Progenitor cell of endocrine pancreas (in vitro differentiated cells): ENCODE measurements at regions not wholly inside any gene's neighbourhood (a gene's known extent, or its start where the extent isn't known, plus 50 kb on each side); places are given as distances from the start of the nearest gene placed in this dataset.

Experiments
- DNase-seq: peaks from one replicate; pipeline ENCODE4 v3.0.0; 2021; ENCODE audit warnings: low spot score; ENCODE audit not compliant: unreplicated experiment
- H3K27ac Mint-ChIP-seq: 2 replicates; pipeline ENCODE4 v1.8.0; 2021; ENCODE audit warnings: mild to moderate bottlenecking, moderate library complexity, mixed read lengths
- H3K27me3 Mint-ChIP-seq: 2 replicates; pipeline ENCODE4 v1.8.0; 2021; ENCODE audit warnings: mixed read lengths
- H3K36me3 Mint-ChIP-seq: 2 replicates; pipeline ENCODE4 v1.8.0; 2022; ENCODE audit warnings: mixed read lengths; ENCODE audit not compliant: insufficient read depth
- H3K4me1 Mint-ChIP-seq: 2 replicates; pipeline ENCODE4 v1.8.0; 2021; ENCODE audit warnings: low read depth, mixed read lengths
- H3K4me3 Mint-ChIP-seq: 2 replicates; pipeline ENCODE4 v1.8.0; 2021; ENCODE audit warnings: low read depth, mild to moderate bottlenecking, moderate library complexity, mixed read lengths
- H3K9me3 Mint-ChIP-seq: 2 replicates; pipeline ENCODE4 v1.8.0; 2021; ENCODE audit warnings: low read depth, mixed read lengths
- CTCF ChIP-seq: fragments of 200-600 bp; sonication (generic); IDR thresholded peaks from one replicate; pipeline ENCODE4 v1.5.0; 2021; ENCODE audit warnings: antibody characterized with exemption, mild to moderate bottlenecking; ENCODE audit not compliant: unreplicated experiment

DNA sequence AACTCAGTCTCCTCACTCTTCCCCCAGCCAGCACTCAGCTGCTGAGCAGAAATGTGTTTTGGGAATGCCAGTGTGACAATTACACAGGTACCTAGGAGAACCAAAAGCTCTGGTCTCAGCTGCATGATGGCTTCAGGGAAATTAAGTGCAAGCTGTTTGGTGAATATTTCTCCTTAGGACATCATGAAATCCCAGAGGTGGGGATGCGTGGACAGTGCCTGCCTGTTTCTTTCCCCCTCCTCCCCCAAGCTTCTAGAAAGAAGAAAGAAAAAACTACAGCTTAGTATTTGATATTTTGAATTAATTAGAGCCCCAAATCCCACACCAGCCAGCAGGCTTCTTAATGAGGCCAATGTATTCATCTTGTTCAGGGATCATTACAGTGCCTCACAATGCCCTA, 243.0 kb downstream of the IDS start:
- Mint-ChIP-seq H3K36me3 (no peaks in the 10 kb centered on the region), H3K27ac (no peak overlapping the region), H3K27me3 (no peaks in the 10 kb centered on the region), H3K4me3 (no peak overlapping the region), H3K9me3 (peaks cover 16% of the 10 kb centered on the region), H3K4me1 (no peaks in the 10 kb centered on the region)
- TF ChIP-seq CTCF, result no peak
- no peak for DNase-seq

DNA sequence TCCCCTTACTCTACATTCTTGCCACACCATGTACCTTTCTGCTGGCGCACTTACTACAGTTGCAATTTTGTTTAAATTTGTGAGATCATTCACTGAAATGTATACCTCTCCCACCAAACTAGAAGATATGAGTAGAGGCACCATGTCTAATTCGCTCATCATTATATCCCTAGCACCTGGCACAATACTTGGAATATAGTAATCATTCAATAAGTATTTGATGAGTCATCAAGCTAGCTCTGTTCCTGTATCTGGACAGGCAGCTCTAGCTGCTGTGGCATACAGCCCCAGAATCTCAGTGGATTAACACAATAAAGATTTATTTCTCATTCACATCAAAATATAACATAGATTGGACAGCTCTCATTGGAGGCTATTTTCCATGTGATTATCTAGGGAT, 245.9 kb downstream of the IDS start:
- Mint-ChIP-seq H3K27me3 (no peaks in the 10 kb centered on the region), H3K4me3 (no peak overlapping the region), H3K9me3 (peaks cover 17% of the 10 kb centered on the region), H3K27ac (no peak overlapping the region), H3K36me3 (no peaks in the 10 kb centered on the region), H3K4me1 (no peaks in the 10 kb centered on the region)
- no peak for TF ChIP-seq CTCF
- no peak for DNase-seq

DNA sequence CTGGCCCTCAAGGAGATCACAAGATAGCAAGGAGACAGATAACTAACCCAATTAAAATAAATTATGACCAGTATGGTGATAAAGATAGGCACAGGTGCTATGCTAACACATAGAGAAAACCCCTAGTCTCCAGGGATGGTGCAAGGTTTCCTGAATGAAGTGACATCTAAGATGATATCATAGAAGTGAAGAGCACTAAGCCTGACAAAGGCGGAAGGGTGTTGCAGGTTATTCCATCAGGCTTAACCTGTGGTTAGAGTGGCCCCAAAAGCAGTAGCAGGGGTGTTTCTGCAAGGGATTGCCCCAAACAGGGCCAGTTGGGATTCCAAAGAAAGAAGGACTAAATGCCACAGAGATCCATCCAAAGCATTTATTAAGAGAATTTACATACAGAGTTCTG, 249.2 kb downstream of the IDS start:
- Mint-ChIP-seq H3K4me3 (no peak overlapping the region), H3K9me3 (peaks cover 21% of the 10 kb centered on the region), H3K27me3 (no peaks in the 10 kb centered on the region), H3K36me3 (peaks cover 1% of the 10 kb centered on the region), H3K4me1 (no peaks in the 10 kb centered on the region), H3K27ac (no peak overlapping the region)
- TF ChIP-seq CTCF, result no peak
- DNase-seq, result no peak

DNA sequence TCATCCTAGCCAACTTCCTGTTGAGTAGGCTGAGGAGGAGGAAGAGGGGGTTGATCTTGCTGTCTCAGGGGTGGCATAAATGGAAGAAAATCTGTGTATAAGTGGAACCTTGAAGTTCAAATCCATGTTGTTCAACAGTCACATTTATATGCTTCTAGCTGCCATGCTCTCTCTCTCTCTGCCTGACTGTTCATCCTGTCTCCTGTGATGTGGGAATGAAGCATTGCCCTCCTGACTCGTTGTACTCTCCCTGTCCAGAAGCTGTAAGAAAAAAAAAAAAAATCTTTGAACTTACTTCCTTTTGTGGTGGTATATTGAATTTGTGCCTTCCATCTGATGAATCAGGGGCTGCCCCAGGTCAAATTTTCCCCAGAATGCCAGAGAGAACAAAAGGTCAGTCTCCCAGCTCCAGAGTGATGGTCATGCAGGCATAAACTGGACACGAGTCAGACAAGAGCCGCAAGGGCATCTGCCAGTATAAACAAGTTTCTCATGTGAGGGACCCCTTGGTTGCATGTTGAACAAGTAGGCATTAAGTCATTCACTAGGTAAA, 257.0 kb downstream of the IDS start:
- Mint-ChIP-seq H3K27ac (peak overlapping the region; percentile 80), H3K4me1 (no peaks in the 10 kb centered on the region), H3K9me3 (peaks cover 23% of the 10 kb centered on the region), H3K4me3 (no peak overlapping the region), H3K36me3 (peaks cover 1% of the 10 kb centered on the region), H3K27me3 (no peaks in the 10 kb centered on the region)
- TF ChIP-seq CTCF, result no peak
- DNase-seq, result no peak

- no peak for DNase-seq
- TF ChIP-seq CTCF, result no peak
- no peak overlapping the region for H3K4me3 Mint-ChIP-seq
- H3K9me3 Mint-ChIP-seq, result peaks cover 38% of the 10 kb centered on the region
- no peaks in the 10 kb centered on the region for H3K27me3 Mint-ChIP-seq
- no peaks in the 10 kb centered on the region for H3K36me3 Mint-ChIP-seq
- H3K4me1 Mint-ChIP-seq, result no peaks in the 10 kb centered on the region
- no peak overlapping the region for H3K27ac Mint-ChIP-seq
Observed at GRCh38 chrX:149230689-149231088, 274.4 kb downstream of the IDS start.
